Fibroblast of skin of abdomen (primary cell): ENCODE measurements at regions not wholly inside any gene's neighbourhood (a gene's known extent, or its start where the extent isn't known, plus 50 kb on each side); places are given as distances from the start of the nearest gene placed in this dataset.
"Not testable (repeated sequence)": the region's sequence is repeated elsewhere in the genome, so short reads cannot be mapped to it uniquely, and the experiment has no call there.

Source experiments
- DNase-seq: peaks from one replicate; pipeline ENCODE4 v3.0.0-alpha.2; 2013

DNA sequence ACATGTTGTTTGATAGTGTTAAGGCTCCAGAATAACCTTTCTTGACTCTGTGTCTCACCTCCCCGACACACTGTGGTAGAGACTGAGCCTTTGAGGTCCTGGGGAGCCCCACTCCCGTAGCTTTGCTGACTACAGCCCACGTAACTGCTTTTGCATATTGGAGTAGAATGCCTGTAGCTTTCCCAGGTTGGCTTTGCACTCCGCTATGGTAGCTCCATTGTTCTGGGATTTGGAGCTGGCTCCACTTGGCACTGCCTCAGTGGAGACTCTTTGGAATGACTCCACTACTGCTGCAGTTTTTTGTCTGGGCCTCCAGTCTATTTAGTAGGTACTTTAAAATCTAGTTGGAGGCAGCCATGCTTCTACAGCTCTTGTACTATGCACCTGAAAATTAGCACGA is 56.2 kb upstream of the ANXA1 start:
- no peak for DNase-seq

DNA sequence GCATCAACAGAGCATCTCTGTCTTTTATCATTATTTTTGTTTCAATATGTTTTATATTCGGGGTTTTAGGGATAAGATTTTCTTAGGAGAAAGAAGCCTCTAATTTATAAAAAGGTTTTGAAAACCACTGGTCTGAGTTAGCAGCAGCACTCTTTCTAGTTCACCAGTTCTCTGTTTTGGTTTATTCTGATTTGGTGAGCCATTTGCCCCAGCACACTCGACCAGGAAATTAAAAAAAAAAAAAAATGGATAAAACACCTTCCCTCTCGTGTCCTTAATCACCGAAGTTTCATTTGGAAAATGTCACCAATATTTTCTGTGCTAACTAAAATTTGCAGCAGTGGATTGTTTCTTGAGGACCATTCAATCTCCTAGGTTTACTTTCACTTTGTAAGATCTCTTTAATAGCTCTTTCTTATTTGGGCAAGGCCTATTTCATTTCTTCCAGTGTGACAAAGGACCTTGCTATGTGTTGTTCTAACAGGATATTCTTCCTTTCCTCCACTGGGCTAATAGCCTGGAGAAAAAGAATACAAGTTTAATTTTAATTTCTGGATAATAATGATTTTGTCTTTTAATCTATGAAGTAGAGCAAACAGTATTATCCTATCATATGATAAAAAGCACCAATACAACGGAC is 57.8 kb upstream of the ANXA1 start:
- DNase-seq, result peak; percentile 14

DNA sequence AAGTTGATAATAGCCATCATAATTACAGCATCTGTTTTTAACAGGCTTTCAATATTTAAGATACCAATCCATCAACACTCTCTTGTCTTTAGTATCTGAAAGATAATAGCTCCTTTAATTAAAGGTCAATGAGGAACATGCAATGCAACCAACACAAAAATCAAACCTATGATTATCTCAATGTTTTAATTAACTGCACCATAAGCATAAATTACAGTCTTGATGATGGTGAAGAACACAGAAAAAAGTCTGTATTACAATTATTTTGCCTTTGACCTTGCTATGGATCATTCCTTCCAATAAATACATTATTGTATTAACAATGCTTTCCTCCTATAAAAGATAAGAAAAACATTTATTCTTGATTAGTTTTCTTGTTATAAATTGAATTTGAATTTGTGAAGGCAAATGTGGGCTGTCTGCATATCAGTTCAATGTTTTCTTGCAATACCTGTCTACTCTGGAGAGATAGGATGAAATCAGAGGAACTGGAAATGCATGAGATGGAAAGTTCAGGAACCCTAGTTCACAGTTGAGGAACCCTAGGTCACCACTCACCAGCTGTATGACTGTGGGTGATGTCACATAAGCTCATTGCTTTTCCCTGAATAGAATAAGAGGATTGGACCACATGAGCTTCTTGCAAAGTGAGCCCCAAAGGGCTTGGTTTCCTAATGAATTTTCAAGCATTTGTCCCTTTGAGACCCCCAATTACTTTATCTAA is 58.5 kb upstream of the ANXA1 start:
- DNase-seq, result no peak

DNA sequence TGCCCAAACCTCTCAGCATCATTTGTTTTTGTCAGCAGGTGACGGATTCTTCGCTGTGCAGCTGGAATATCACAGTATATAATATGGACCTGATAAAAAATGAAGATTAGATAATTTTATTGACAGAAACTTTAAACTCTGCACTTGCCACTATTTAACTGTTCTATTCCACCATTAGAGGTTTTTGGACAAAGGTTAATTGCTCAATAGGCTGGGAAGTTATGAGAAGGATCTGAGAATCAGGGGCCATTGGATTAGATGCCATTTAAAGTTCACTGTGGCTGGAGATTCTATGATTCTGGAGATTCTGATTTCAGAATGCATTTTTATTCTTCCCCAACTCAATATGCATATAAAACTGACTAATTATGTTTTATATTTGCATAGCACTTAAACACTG is 59.8 kb upstream of the ANXA1 start:
- DNase-seq, result no peak

DNA sequence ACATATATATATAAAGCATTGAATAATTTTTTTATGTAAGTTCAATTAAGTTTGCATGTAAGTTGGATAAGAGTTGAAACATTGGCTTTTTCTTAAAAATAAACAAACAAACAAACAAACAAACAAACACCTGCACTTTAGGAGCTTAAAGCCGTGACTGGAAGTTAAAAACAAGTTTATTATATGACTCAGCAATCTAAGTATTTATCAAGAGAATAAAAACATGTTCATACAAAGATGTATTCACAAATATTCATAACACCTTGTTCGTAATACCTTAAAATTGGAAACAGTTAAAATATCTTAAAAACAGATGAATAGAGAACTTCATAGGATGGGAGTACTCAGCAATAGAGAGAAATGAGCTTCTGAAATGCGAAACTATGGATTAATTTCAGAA is 61.5 kb upstream of the ANXA1 start:
- no peak for DNase-seq

DNA sequence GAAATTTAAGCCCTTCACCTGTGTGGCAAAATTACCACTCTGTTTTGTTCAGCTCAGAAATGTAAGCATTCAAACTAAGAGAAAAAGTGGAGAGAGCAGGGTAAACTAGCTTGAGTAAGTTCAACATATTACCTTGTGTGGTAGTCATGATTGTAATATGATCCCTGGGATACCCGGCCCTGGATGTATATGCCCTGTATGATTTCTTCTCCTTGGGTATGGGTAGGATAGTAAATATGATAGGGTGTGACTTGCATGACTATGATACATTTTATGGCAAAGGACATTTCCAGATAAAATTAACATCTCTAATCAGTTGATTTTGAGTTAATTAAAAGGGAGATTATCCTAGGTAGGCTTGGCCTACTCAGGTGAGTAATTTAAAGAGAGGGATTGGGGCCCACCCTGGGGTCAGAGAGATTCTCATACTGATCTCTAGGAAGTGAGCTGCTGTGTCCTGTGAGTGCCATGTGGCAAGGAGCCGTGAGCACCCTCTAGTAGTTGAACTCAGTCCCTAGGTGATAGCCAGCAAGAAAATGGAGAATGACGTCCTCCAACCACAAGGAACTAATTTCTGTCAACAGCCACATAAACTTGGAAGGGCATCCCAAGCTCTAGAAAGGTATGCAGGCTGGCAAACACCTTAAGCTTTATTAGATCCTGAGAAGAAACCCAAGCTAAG is 62.2 kb upstream of the ANXA1 start:
- no peak for DNase-seq

DNA sequence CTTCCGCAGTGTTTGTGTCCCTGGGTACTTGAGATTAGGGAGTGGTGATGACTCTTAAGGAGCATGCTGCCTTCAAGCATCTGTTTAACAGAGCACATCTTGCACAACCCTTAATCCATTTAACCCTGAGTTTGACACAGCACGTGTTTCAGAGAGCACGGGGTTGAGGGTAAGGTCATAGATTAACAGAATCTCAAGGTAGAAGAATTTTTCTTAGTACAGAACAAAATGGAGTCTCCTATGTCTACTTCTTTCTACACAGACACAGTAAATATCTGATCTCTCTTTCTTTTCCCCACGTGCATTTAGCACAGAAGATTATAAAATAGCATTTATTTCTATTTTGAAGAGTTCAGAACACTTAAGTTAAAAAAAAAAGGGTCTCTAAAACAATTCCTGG is 63.8 kb upstream of the ANXA1 start:
- not testable (repeated sequence) for DNase-seq

DNA sequence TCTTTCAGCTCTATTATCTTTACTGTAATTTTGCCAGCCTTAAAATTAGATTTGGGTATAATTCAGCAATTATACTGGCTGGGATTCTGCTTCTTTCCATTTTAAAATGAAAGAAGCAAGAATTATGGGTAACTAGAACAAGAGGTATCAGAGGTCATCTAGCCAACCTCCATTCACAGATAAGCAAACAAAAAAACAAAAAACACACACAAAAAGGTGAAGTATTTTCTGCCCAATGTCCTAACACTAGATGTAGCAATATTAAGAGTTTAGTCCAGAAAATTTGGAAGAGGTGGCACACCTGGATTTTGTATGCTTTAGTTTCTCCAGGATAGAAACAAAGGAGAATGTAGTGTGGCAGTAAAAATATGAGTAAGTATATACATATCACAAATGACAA is 68.1 kb upstream of the ANXA1 start:
- no peak for DNase-seq

DNA sequence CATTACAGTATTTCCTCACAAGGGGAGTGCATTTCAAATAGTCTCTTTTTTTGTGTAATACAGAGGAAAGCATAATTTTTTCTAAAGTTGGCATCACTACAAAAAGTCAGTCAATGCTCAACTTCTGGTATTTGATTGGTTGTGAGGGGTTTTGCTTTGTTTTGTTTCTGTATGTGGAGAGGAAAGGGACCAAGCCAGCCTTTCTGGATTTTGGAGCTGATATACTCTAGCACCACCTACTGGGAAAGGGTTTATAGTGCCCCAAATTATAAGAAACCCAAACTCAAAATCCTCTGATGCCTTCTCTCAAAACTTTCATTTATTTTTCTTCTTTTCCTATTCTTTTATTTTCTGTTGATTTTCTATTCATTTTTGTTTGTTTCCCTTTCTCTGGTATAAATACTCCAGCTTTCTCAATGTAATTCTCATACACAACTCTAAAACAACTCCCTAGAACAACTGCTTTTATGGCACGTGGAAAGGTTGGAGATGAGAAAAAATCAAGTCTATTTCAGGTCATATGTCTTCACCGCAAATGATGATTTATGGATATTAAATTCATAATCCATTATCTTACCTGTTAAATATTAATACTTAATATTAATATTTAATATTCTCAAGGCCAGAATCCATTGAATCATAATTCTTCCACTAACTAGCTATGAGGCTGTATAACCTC is 69.5 kb upstream of the ANXA1 start:
- DNase-seq, result peak; percentile 48

DNA sequence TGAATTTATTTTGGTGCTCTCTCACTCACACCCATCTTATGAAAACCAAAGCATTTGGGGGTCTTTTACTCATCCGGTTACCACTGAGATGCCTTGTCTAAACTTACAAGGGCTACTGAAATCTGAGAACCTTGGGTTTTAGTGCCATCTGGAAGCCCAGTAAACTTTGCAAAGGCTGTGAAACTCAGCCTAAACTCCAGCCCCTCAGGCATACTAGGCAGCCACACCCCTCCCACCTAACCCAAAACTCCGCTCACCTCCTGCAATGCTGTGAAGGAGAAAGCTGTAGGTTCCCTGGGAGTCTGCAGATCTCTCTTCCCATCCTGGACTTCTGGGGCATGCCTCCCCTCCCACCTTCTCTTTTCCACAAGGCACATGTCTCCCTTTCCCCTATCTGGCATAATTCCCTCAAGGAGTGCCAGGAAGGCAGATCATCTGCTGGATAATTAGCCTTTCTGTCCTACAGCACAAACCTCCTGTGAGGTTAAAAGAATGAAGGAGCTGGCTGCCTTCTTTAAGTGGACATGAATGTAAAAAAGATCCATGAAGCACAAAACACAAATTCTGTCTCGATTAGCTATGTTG is 71.5 kb upstream of the ANXA1 start:
- DNase-seq, result no peak

DNA sequence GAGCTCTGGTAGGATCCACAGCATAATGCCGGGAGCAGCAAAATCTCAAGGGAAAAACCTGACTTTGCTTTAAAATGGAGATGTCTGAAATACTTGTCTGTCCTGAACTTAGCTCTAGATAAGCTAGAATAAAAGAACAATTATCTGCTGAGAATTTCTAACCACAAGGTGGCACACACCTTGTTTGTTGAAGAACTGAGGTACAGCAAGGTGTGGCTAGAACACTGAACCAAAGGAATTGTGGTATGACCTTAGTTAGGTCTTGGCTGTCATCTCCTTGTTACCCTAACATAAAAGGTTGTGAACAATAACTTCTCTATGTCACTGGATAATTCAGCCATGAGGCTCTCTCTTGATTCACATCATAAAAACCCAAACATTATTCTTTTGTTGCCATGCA is 72.3 kb upstream of the ANXA1 start:
- DNase-seq, result no peak

DNA sequence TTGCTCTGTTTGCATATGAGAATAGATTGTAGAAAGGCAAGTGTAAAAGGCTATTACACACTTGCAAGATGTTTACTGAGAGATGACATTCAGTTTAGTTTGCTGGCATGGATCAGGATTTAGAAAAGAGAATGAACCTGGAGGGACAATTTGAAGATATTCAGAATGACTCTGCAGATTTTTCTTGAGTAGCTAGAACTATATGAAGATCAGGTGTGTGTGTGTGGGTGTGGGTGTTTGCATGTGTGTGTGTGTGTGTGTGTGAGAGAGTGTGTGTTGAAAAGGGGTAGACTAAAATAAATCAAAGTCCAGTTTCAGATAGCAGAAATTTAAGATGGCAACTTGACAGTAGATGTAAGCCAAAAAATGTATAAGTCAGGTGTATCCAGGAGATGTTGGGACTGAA is 74.0 kb upstream of the ANXA1 start:
- no peak for DNase-seq

DNA sequence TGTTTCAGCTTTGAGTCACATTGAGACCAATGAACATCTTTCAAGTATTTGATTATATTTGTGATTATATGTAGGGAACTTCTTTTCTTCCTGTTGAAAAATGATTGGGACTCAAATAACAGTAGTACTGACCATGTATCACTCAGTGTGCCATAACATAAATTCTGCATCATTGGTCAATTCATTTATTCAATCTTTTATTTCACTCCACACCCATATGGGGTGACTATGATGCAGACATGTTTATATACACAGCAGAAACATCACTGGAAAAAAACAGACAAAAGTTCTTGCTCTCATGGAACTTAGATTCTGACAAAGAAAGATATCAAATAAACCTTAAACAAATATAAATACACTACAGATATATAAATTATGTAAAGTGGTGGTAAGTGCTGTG is 74.7 kb upstream of the ANXA1 start:
- DNase-seq, result no peak

DNA sequence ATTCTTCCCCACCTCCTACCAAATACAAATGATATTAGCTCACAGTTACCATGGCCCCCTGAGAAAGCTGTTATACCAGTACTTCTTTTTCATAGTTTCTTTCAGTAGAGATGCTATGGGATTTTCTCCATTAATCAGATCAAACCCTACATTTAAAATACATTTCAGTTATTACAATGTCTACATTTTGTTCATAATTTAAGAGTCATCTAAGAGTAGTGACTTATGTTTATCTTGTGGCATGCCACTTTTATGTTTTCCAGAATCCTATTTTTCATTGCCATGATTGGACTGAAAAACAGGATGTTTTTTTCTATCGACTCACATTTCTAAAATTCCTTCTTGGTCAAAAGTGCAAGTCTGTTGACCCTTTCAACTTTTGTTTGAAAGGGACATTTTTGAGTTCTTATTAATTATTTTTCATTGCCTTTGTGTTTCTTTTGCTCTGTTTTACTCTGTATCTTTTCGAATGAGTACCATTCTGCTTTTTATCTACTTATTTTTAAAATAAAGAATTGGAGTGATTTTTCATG is 77.4 kb upstream of the ANXA1 start:
- DNase-seq, result no peak

DNA sequence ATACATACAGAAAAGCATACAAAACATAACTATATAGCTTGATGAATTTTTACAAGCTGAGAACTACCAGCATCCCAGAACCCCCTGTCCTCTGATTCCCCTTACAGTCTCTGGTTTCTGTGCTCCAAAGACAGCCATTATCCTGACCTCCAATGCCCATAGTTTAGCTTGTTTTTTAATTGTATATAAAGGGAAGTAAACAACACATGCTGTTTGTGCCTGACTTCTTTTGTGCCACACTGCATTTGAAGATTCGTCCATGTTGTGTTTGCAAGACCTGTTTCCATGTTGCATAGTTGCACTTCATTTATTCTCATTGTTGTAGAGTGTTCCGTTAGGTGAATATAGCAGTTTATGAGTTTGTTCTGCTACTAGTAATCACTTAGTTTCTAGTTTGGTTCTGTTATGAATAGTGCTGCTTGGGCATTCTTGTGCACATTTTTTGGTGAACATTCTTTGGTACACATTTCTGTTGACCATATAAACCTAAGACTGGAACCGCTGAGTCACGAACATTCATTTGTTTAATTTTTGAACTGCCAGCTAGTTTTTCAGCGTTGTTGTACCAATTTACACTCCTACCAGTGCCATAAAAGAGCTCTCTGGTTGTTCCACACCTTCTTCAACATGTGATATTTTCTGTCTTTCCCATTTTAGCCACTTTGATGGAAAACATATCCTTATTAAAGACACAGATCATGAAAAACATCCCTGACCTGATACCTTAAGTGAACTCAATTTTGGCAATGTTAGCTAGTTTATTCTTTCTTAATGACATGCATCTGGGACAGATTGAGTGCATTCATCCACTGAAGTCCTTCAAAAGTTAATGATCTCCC is 78.1 kb upstream of the ANXA1 start:
- DNase-seq, result no peak

DNA sequence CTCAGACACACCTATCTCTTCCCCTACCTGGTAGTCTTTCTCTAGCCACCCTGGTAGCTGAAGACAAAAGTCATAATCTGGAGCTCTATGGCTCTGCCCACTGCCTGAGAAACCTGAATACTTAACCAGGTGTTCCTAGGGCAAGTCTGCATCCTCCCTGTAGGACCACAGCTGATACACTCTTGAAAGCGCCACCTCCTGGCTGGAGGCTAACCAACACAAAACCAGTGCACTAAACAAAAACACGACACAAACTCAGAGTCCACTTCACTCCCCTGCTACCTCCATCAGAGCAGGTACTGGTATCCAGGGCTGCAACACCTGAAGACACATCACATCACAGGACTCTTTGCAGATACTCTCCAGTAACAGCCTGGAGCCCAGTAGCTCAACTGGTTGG is 84.6 kb upstream of the ANXA1 start:
- DNase-seq, result no peak

DNA sequence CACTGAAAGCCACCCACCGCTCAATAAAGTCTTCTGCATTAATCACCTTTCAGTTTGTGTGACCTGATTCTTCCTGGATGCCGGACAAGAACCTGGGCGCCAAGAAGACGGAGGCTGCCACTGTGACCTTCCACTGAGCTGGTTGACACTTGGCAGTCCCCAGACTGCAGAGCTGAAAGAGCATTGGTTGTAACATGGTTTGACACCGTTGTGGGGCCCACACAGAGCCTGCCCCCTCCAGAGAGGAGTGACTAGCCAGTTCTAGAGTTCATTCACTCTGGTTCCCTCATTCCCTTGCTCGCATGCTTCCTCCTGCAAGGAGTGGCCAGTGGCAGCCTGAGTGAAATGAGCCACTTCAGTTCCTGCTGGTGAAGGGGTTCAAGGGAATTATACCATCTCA is 86.2 kb upstream of the ANXA1 start:
- no peak for DNase-seq

DNA sequence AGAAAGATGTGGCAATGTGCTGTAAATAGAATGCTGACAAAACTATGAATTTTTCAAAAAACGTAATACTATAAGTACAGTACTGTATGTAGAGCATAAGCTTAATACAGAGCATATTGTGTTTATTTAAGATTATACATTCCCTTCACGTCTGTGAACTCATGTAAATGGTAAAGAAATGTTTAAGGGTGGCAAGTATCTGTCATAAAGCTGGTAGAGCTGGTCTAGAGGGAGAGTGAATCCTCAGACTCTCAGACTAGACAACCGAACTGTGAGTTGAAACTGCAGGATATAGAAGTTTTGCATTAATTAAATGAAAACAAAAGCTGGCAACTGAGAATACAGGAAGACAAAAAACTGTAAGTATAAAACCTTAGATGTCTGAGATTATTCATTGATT is 87.3 kb upstream of the ANXA1 start:
- no peak for DNase-seq

DNA sequence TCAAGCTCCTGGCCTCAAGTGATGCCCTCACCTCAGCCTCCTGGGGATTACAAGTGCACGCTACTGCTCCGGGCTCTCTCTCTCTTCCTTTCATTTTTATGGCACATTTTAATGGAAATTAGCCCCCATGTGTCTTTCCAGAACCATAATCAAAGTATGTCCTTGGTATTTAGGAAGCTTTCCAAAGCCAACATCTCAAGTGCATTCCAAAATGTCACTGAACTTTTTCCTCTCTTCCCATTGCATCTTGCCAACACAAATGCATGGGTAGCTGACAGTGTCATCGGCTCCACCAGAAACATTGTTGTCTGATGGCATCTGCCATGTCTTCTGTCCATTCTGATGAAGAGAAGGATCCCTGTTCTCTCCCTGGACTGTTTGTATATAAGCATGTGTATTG is 90.5 kb upstream of the ANXA1 start:
- no peak for DNase-seq

DNA sequence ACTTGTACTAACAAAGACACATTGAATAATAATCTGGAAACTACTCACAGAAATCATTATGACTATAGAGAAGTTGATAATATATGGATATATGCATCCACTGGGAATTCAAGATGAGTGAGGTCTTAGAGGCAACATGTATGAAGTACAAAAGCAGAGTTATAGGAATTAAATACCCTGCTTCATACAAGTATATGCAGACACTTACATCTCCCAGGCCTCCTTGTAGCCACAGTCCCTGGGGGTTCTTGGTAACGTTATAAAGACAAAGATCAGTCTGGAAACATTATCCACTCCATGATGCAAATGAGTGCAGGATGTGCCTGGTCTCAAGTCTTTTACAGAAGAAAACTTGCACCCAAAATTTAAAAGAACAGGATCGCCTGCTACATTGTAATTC is 92.4 kb upstream of the ANXA1 start:
- no peak for DNase-seq

DNA sequence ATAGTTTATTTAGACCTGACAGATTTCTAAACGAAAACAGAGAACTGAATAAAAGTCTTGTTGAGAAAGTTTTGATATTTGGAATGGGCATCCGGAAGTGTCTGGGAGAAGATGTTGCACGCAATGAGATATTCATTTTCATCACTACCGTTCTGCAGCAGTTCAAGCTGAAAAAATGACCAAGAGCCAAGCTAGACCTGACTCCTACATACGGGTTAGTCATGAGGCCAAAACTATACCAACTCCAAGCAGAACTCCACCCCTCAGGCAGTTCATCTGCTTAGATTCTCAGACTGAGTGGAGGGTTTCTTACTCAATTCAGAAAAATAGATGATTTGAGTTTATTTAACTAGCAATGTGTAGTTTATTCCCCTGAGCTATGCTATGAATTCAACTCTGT is 95.4 kb upstream of the ANXA1 start:
- DNase-seq, result no peak

DNA sequence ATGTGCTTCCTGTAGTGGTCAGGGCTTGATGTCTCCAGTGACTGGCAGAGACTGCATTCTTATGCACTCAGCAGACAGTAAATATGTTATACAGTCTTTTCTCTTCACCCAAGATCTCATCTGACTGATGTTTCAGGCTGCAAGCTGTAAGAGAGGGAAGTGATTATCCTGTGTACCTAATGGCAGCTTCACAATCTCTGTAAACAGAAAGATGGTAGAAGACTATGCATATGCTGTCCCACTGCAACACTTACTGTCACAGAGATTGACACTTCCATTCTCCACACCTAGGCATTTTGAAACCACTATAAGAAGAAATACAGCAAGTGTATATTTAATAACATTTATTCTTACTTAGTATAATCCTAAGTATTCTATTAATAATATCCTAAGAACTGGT is 97.6 kb upstream of the ANXA1 start:
- DNase-seq, result no peak
